ENCODE measurements at regions not wholly inside any gene's neighbourhood (a gene's known extent, or its start where the extent isn't known, plus 50 kb on each side); places are given as distances from the start of the nearest gene placed in this dataset.

DNA sequence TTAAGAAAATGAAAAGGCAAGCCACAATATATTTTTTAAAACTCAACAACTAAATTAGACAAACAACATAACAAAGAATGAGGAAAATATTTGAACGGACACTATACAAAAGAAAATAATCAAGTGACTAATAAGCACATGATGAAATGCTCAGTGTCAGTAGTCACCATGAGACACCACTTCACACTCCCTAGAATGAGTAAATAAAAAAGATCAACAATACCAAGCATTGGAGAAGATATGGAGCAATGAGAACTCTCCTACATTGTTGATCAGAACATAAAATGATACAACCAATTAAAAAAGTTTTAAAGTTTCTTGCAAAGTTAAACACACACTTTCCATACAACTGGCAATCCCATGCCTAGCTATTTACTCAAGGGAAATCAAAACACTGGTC is 222.2 kb downstream of the C7orf25 start:
- no peak overlapping the region for H3K4me3 ChIP-seq (replicated peaks; ENCODE audit: low read depth, low read length)
- no peak for DNase-seq (ENCODE audit: extremely low read depth, low read depth)
- TF ChIP-seq, protein P1, sequence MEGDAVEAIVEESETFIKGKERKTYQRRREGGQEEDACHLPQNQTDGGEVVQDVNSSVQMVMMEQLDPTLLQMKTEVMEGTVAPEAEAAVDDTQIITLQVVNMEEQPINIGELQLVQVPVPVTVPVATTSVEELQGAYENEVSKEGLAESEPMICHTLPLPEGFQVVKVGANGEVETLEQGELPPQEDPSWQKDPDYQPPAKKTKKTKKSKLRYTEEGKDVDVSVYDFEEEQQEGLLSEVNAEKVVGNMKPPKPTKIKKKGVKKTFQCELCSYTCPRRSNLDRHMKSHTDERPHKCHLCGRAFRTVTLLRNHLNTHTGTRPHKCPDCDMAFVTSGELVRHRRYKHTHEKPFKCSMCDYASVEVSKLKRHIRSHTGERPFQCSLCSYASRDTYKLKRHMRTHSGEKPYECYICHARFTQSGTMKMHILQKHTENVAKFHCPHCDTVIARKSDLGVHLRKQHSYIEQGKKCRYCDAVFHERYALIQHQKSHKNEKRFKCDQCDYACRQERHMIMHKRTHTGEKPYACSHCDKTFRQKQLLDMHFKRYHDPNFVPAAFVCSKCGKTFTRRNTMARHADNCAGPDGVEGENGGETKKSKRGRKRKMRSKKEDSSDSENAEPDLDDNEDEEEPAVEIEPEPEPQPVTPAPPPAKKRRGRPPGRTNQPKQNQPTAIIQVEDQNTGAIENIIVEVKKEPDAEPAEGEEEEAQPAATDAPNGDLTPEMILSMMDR (IDR thresholded peaks at IDR 0.05; ENCODE audit: low read depth, low read length, missing control alignments) = no peak

GRCh38 chr7:42688056-42688371 is 223.9 kb downstream of the C7orf25 start:
- TF ChIP-seq, protein P1 (IDR thresholded peaks at IDR 0.05; ENCODE audit: low read depth, low read length, missing control alignments) = no peak
- H3K4me3 ChIP-seq (replicated peaks; ENCODE audit: low read depth, low read length) = no peak overlapping the region
- no peak for DNase-seq (ENCODE audit: extremely low read depth, low read depth)

DNA sequence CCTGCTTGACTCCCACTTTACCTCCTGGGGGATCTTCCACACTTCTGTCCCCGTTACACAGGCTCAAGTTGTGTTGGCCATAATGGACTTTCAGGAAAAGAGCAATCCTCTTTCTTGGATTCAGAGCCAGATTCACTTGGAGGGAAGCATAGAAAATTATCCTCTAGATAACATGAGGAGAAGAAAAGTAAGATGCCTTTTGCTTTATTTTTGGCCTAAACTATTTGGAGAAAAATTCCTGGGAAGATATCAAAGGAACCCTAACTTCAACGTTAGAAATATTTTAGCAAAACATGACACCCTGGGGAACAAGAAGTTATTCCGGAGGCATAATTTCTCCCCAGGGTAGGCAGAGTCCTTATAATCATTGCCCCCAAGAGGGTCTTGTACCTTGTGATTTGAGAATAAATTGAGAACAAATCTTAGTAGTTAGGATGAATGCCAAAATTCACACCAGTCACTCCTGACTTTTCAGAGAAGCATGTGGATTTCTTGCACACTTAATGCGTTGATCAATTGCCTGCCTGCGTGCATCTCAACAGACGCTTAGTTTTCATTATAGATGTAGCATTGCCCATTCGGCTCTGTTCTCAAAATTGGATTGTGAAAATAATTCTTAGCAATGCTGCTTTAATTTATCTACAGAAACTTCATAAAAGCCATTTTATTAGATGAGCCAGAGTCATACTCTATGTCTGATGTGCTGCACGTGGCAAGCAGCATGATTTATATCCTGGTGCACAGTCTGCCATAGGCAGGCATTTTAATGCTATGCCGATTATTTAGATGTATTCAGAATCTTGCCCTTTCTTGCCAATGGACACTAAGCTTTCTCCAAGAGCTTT is 224.4 kb downstream of the C7orf25 start:
- no peak for DNase-seq (ENCODE audit: extremely low read depth, low read depth)
- H3K4me3 ChIP-seq (replicated peaks; ENCODE audit: low read depth, low read length) = no peak overlapping the region
- TF ChIP-seq, protein P1 (IDR thresholded peaks at IDR 0.05; ENCODE audit: low read depth, low read length, missing control alignments) = no peak

GRCh38 chr7:42686594-42687156 is 225.2 kb downstream of the C7orf25 start:
- TF ChIP-seq, protein P1 (IDR thresholded peaks at IDR 0.05; ENCODE audit: low read depth, low read length, missing control alignments) = no peak
- no peak for DNase-seq (ENCODE audit: extremely low read depth, low read depth)
- H3K4me3 ChIP-seq (replicated peaks; ENCODE audit: low read depth, low read length) = no peak overlapping the region

DNA sequence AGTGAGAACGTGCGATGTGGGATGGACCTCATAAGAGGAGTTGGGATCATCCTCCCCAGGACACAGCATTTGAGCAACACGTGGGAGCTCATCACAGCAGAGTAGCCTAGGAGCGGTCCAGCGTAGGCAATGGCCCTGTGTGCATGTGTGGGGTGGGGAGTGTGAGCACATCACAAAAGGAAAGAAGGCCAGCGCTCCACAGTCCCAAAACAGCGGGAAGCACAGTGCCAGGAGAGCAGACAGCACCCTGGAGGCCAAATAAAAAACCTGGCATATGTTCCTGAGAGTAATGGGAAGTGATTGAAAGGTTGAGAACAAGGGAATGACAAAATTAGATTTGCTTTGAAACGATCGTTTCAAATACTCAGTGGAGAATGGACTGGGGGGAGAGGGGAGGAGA is 226.0 kb downstream of the C7orf25 start:
- no peak for DNase-seq (ENCODE audit: extremely low read depth, low read depth)
- H3K4me3 ChIP-seq (replicated peaks; ENCODE audit: low read depth, low read length) = no peak overlapping the region
- TF ChIP-seq, protein P1 (IDR thresholded peaks at IDR 0.05; ENCODE audit: low read depth, low read length, missing control alignments) = no peak

DNA sequence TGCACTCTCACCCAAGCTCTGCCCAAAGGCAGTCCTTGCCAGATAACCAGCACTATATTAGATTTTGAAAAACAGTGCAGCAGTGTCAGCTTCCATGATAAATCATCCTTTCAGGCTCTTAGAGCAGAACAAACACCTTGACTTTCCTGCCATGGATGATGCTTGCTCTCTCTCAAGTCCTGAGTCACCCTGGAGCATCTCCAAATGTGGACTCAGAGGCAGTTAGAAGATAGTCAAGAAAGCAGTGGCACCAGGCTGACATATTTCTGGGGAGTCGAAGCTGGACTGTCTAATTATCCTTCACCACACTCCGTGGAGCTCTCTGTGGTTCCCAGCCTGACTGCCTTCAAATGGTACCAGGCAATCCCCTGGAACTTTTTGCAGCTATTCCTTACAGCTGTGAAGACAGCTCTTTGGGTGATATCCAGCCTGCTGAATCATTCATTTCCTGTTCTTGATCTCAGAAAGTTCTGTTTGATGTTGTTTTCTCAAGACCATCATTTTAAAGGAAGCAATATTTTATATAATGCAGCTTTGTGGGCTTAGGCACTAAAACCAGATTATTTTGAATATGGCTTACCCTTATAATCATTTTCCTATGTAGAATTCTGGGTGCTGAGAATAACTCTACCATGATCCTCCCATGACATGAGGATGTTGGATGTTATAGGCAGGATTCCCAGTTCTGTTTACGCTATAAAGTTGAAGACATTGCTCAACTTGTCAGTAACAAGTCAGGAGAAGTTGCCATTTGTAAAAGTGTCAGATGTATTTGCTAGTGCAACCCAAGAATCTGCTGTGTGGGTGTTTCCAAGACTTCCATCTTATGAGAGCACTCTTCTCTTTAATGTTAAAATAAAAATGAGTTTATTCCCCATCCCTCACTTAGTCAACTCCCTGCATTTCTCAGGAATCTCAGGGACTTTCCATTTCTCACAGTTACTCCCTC is 233.8 kb downstream of the C7orf25 start:
- H3K4me3 ChIP-seq (replicated peaks; ENCODE audit: low read depth, low read length) = no peak overlapping the region
- DNase-seq (ENCODE audit: extremely low read depth, low read depth) = peak; percentile 73
- TF ChIP-seq, protein P1 (IDR thresholded peaks at IDR 0.05; ENCODE audit: low read depth, low read length, missing control alignments) = no peak
